Type B pancreatic cell (in vitro differentiated cells): ENCODE measurements at regions not wholly inside any gene's neighbourhood (a gene's known extent, or its start where the extent isn't known, plus 50 kb on each side); places are given as distances from the start of the nearest gene placed in this dataset.

Source experiments
- DNase-seq: peaks from one replicate; pipeline ENCODE4 v3.0.0; 2021; ENCODE audit warnings: mixed read lengths; ENCODE audit not compliant: unreplicated experiment; ENCODE audit errors: extremely low spot score
- H3K27ac Mint-ChIP-seq: 2 replicates; pipeline ENCODE4 v1.8.0; 2021; ENCODE audit warnings: mild to moderate bottlenecking, mixed read lengths
- H3K27me3 Mint-ChIP-seq: 2 replicates; pipeline ENCODE4 v1.8.0; 2021; ENCODE audit warnings: mixed read lengths
- H3K36me3 Mint-ChIP-seq: 2 replicates; pipeline ENCODE4 v1.8.0; 2021; ENCODE audit warnings: mixed read lengths
- H3K4me1 Mint-ChIP-seq: one replicate; pipeline ENCODE4 v1.8.0; 2021; ENCODE audit warnings: mixed read lengths; ENCODE audit not compliant: unreplicated experiment
- H3K4me3 Mint-ChIP-seq: 2 replicates; pipeline ENCODE4 v1.8.0; 2021; ENCODE audit warnings: mild to moderate bottlenecking, mixed read lengths
- H3K9me3 Mint-ChIP-seq: 2 replicates; pipeline ENCODE4 v1.8.0; 2021; ENCODE audit warnings: mixed read lengths
- TF ChIP-seq, protein P1 (sequence below): fragments of 200-600 bp; sonication (generic); conservative IDR thresholded peaks from 2 replicates; pipeline ENCODE4 v1.5.0; 2021; ENCODE audit warnings: antibody characterized with exemption, mild to moderate bottlenecking

DNA sequence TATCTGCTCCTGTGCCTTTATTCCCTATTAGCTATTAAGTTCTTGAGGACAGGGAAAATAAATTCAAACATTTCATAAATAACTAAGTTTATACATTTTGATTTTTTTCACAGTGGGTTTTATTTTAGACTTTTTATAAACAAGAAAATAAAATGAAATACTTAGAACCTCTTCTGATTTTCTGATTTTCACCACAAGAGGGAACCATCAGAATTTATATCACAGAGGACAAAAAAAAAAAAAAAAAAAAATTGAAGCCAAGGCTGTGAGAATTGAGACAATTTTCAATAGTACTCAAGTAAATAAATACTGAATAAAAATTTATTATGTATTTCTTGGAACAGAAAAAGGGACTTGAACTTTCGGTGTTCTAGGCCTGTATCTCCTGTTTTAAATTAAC is 288.1 kb downstream of the SH3BGRL start:
- Mint-ChIP-seq H3K9me3 (no peaks in the 10 kb centered on the region), H3K4me3 (no peak overlapping the region), H3K4me1 (no peaks in the 10 kb centered on the region), H3K27me3 (no peaks in the 10 kb centered on the region), H3K36me3 (no peaks in the 10 kb centered on the region), H3K27ac (no peak overlapping the region)
- DNase-seq, result no peak
- TF ChIP-seq, protein P1, sequence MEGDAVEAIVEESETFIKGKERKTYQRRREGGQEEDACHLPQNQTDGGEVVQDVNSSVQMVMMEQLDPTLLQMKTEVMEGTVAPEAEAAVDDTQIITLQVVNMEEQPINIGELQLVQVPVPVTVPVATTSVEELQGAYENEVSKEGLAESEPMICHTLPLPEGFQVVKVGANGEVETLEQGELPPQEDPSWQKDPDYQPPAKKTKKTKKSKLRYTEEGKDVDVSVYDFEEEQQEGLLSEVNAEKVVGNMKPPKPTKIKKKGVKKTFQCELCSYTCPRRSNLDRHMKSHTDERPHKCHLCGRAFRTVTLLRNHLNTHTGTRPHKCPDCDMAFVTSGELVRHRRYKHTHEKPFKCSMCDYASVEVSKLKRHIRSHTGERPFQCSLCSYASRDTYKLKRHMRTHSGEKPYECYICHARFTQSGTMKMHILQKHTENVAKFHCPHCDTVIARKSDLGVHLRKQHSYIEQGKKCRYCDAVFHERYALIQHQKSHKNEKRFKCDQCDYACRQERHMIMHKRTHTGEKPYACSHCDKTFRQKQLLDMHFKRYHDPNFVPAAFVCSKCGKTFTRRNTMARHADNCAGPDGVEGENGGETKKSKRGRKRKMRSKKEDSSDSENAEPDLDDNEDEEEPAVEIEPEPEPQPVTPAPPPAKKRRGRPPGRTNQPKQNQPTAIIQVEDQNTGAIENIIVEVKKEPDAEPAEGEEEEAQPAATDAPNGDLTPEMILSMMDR, result peak; percentile 59

DNA sequence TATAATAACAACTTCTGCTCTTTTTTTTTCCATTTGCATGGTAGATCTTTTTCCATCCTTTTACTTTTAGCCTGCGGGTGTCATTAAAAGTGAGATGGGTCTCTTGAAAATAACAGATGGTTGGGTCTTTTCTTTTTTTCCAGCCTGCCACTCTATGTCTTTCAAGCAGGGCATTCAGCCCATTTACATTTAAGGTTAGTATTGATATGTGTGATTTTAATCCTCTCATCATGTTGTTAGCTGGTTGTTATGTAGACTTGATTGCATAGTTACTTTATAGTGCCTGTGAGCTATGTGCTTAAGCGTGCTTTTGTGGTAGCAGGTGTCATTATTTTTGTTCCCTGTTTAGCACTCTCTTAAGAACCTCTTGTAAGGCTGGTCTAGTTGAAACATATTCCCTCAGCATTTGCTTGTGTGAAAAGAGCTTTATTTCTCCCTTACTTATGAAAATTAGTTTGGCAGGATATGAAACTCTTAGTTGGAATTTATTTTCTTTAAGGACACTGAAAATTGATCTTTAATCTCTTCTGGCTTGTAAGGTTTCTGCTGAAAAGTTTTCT is 326.1 kb downstream of the SH3BGRL start:
- no peaks in the 10 kb centered on the region for H3K27me3 Mint-ChIP-seq
- no peaks in the 10 kb centered on the region for H3K36me3 Mint-ChIP-seq
- no peak for DNase-seq
- TF ChIP-seq, protein P1, result no peak
- H3K27ac Mint-ChIP-seq, result no peak overlapping the region
- H3K9me3 Mint-ChIP-seq, result no peaks in the 10 kb centered on the region
- no peaks in the 10 kb centered on the region for H3K4me1 Mint-ChIP-seq
- no peak overlapping the region for H3K4me3 Mint-ChIP-seq

DNA sequence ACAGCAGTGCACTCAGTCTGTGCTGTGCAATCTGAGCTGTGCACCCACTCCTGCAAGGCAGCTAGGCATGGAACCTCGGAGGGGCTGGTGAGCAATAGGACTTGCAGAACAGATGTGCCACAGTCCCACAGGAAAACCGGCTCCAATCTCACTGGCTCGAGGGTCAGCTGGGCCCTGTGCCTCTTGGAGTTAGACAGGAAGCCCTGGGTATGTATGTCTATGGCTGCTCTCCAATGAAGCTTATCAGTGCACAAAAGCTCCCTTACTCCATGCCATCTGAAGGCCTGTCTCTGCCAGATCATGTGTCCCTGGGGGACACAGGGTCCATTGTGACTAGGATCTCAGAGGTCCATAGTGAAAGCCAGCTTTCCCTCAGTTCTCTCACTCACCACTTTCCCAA is 335.8 kb downstream of the SH3BGRL start:
- no peak overlapping the region for H3K27ac Mint-ChIP-seq
- no peaks in the 10 kb centered on the region for H3K27me3 Mint-ChIP-seq
- no peaks in the 10 kb centered on the region for H3K9me3 Mint-ChIP-seq
- no peak overlapping the region for H3K4me3 Mint-ChIP-seq
- H3K36me3 Mint-ChIP-seq, result no peaks in the 10 kb centered on the region
- DNase-seq, result no peak
- TF ChIP-seq, protein P1, result no peak
- no peaks in the 10 kb centered on the region for H3K4me1 Mint-ChIP-seq

DNA sequence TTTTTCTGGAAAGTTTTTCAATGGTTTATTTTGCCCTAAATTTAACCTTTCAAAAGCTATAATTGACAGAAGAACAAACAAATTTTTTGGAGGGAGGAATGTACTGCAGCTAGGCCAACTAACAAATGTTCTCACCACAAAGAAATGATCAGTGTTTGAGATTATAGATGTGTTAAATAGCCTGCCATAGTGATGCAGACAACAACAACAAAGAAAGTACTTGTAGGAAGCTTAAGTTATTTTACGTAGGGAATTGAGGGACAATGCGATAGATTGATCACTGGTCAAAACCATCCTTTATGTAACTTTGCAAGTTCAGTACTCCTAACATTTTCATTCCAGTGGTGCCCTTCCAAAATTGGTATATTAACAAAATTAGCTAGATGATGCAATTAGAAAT is 340.4 kb downstream of the SH3BGRL start:
- Mint-ChIP-seq H3K36me3 (no peaks in the 10 kb centered on the region), H3K4me1 (no peaks in the 10 kb centered on the region), H3K27me3 (no peaks in the 10 kb centered on the region), H3K9me3 (no peaks in the 10 kb centered on the region), H3K4me3 (no peak overlapping the region), H3K27ac (no peak overlapping the region)
- TF ChIP-seq, protein P1, result no peak
- no peak for DNase-seq

DNA sequence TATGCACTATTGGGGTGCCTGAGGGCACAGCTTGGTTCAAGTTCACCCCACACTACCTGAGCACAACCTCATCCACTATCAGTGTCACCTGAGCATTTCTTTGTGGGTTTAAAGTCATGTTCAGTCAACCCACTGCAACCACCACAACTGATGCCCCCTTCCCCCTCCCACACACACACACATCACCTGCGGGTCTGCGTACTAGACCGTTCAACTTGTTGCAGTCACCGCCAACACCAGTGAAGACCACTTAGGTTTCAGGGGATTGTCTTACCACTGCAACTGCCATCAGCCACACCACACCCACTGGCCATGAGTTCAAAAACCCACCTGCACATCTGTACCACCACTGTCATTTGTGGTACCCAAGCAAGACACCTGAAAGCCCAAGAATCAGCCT is 355.0 kb downstream of the SH3BGRL start:
- no peaks in the 10 kb centered on the region for H3K9me3 Mint-ChIP-seq
- H3K27me3 Mint-ChIP-seq, result no peaks in the 10 kb centered on the region
- TF ChIP-seq, protein P1, result no peak
- no peaks in the 10 kb centered on the region for H3K36me3 Mint-ChIP-seq
- no peak for DNase-seq
- H3K4me3 Mint-ChIP-seq, result no peak overlapping the region
- no peaks in the 10 kb centered on the region for H3K4me1 Mint-ChIP-seq
- no peak overlapping the region for H3K27ac Mint-ChIP-seq

DNA sequence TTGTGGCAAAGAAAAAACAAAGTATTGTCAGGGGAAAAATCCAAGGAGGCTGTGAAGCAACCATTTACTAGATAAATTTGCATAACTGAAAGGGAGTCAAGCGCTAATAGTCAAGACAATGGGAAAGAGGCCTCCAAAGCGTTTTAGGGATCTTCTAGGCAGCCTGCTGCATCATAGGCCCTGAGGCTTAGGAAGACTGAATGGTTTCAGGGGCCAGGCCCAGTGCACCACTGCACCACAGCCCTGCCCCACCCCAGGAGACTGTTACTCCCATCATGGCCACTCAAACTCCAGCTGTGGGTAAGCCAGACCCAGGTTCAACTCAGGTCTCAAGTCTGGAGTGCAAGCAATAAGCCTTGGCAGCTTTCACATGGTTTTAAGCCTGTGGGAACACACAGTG is 362.9 kb downstream of the SH3BGRL start:
- DNase-seq, result no peak
- no peaks in the 10 kb centered on the region for H3K27me3 Mint-ChIP-seq
- H3K4me3 Mint-ChIP-seq, result no peak overlapping the region
- no peaks in the 10 kb centered on the region for H3K4me1 Mint-ChIP-seq
- no peaks in the 10 kb centered on the region for H3K36me3 Mint-ChIP-seq
- no peaks in the 10 kb centered on the region for H3K9me3 Mint-ChIP-seq
- no peak overlapping the region for H3K27ac Mint-ChIP-seq
- TF ChIP-seq, protein P1, result no peak
